UCSD-AML1 (cell line): ENCODE measurements at regions not wholly inside any gene's neighbourhood (a gene's known extent, or its start where the extent isn't known, plus 50 kb on each side); places are given as distances from the start of the nearest gene placed in this dataset.

Experiments used
- DNase-seq: peaks from one replicate; lab custom pipeline; 2025; ENCODE audit not compliant: unreplicated experiment; lab: John Stamatoyannopoulos, UW

GRCh38 chr2:207474863-207475485 lies 54.8 kb upstream of the CREB1 start:
- DNase-seq: no peak

- DNase-seq: no peak
These were observed 54.2 kb upstream of the CREB1 start for GRCh38 chr2:207475546-207475945.

- DNase-seq: no peak
These were observed 51.9 kb upstream of the CREB1 start for GRCh38 chr2:207477896-207478295.

DNA sequence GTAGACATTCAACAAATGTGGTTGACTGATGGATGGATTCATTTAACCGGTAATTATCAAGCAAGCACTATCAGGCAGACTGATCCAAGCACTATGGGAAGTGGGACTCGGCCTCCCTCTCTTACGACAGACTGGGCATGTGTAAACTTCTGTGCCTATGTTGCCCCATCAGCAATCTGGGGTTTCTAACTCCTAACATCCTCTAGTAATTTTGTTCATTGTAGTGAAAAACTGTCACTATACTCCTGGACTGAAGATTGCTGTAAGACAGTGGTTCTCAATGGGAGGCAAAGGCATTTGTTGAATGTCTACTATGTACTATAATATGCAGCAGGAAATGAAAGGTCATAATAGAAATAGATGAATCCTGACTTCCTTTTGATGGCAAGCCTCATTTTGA lies 51.2 kb upstream of the CREB1 start:
- DNase-seq: no peak

DNA sequence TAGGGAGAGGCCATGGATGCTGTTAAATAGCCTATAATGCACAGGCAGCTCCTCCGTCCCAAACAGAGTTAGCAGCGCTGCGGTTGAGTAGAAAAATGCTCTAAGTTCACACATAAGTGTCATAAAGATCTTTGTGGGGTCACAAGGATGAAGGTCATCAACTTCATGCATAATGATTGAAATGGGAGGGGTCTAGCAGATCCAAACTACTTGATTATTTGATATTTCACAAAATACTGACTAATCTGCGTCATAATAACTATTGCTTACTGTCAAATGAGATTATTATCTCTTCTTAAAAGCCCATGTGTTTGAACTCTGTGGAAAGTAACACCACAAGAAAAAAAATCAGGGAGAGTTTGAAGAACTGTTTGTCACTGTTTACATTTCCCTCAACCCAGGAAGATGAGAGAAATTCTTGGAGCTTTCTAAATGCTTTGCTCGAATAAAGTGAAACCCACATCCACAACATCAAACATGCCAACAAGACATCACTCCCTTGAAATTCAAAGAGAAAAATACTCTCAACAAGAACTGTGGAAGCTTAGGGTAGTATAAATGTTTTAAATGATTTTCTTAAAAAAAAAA lies 50.5 kb upstream of the CREB1 start:
- DNase-seq: no peak
